Activated T-helper 1 cell treated with anti-CD3 and anti-CD28 coated beads, Interleukin-12 subunit alpha, Interleukin-12 subunit beta, Interleukin-2, Interleukin-4 antibody, amounts not matched to agents 30 ng/mL and 10 ng/mL and 1 ng/mL, durations not matched to agents 14 hours and 24 hours and 36 hours (primary cell): ENCODE measurements at regions not wholly inside any gene's neighbourhood (a gene's known extent, or its start where the extent isn't known, plus 50 kb on each side); places are given as distances from the start of the nearest gene placed in this dataset.
A peak's percentile ranks its signal among the peaks of the same experiment; 100 is the strongest.
"Not testable (repeated sequence)": the region's sequence is repeated elsewhere in the genome, so short reads cannot be mapped to it uniquely, and the experiment has no call there.

ENCODE experiments used
- DNase-seq: peaks from one replicate; pipeline ENCODE4 v3.0.0; 2021; ENCODE audit warnings: low spot score
- H3K27ac Mint-ChIP-seq: one replicate; pipeline ENCODE4 v1.8.0; 2021; ENCODE audit warnings: mild to moderate bottlenecking, mixed read lengths
- H3K27me3 Mint-ChIP-seq: one replicate; pipeline ENCODE4 v1.8.0; 2022; ENCODE audit warnings: mild to moderate bottlenecking, moderate library complexity, mixed read lengths; ENCODE audit not compliant: insufficient read depth
- H3K36me3 Mint-ChIP-seq: one replicate; pipeline ENCODE4 v1.8.0; 2021; ENCODE audit warnings: low read depth, mixed read lengths
- H3K4me1 Mint-ChIP-seq: one replicate; pipeline ENCODE4 v1.8.0; 2021; ENCODE audit warnings: low read depth, mixed read lengths
- H3K4me3 Mint-ChIP-seq: one replicate; pipeline ENCODE4 v1.8.0; 2021; ENCODE audit warnings: mild to moderate bottlenecking, moderate library complexity, mixed read lengths
- H3K9me3 Mint-ChIP-seq: one replicate; pipeline ENCODE4 v1.8.0; 2021; ENCODE audit warnings: mixed read lengths
- intact Hi-C: fragments of 100-400 bp; cut with micrococcal nuclease; formaldehyde crosslinking; loops from one replicate; pipeline ENCODE4 v1.15.1; 2024

- Mint-ChIP-seq H3K27ac (peak overlapping the region; percentile 64), H3K36me3 (peaks cover 35% of the 10 kb centered on the region), H3K9me3 (no peaks in the 10 kb centered on the region), H3K4me1 (peaks cover 74% of the 10 kb centered on the region), H3K4me3 (no peak overlapping the region), H3K27me3 (no peaks in the 10 kb centered on the region)
- intact Hi-C loops: loop anchor here (1.0 kb wide), 1 partner anchor 7 kb away; no protein-coding TSS in a partner anchor
- DNase-seq: no peak
Measured at GRCh38 chr9:94173632-94174031, 85.5 kb upstream of the ZNF169 start.

GRCh38 chr9:94174164-94174563, 84.9 kb upstream of the ZNF169 start:
- Mint-ChIP-seq H3K4me3 (no peak overlapping the region), H3K4me1 (peaks cover 76% of the 10 kb centered on the region), H3K27me3 (no peaks in the 10 kb centered on the region), H3K9me3 (no peaks in the 10 kb centered on the region), H3K27ac (peak overlapping the region; percentile 64), H3K36me3 (peaks cover 36% of the 10 kb centered on the region)
- intact Hi-C loops: loop anchor here (1.0 kb wide), 1 partner anchor 8 kb away; no protein-coding TSS in a partner anchor
- no peak for DNase-seq

- Mint-ChIP-seq H3K9me3 (no peaks in the 10 kb centered on the region), H3K27ac (no peak overlapping the region), H3K36me3 (peaks cover 36% of the 10 kb centered on the region), H3K4me3 (no peak overlapping the region), H3K4me1 (peaks cover 74% of the 10 kb centered on the region), H3K27me3 (no peaks in the 10 kb centered on the region)
- no peak for DNase-seq
- intact Hi-C loops: no loop called here
Measured at GRCh38 chr9:94175669-94176068, 83.4 kb upstream of the ZNF169 start.

GRCh38 chr9:94176608-94177007, 82.5 kb upstream of the ZNF169 start:
- no peaks in the 10 kb centered on the region for H3K27me3 Mint-ChIP-seq
- H3K4me3 Mint-ChIP-seq: no peak overlapping the region
- intact Hi-C loops: no loop called here
- no peak for DNase-seq
- peaks cover 74% of the 10 kb centered on the region for H3K4me1 Mint-ChIP-seq
- H3K9me3 Mint-ChIP-seq: no peaks in the 10 kb centered on the region
- peaks cover 36% of the 10 kb centered on the region for H3K36me3 Mint-ChIP-seq
- H3K27ac Mint-ChIP-seq: no peak overlapping the region

- Mint-ChIP-seq H3K9me3 (no peaks in the 10 kb centered on the region), H3K4me3 (no peak overlapping the region), H3K27ac (peak overlapping the region; percentile 59), H3K27me3 (no peaks in the 10 kb centered on the region), H3K36me3 (peaks cover 33% of the 10 kb centered on the region), H3K4me1 (peaks cover 62% of the 10 kb centered on the region)
- intact Hi-C loops: no loop called here
- DNase-seq: no peak
Measured at GRCh38 chr9:94178927-94179326, 80.2 kb upstream of the ZNF169 start.

GRCh38 chr9:94181408-94182181, 77.5 kb upstream of the ZNF169 start:
- Mint-ChIP-seq H3K9me3 (no peaks in the 10 kb centered on the region), H3K27ac (no peak overlapping the region), H3K36me3 (peaks cover 21% of the 10 kb centered on the region), H3K4me3 (no peak overlapping the region), H3K27me3 (no peaks in the 10 kb centered on the region), H3K4me1 (peaks cover 44% of the 10 kb centered on the region)
- intact Hi-C loops: no loop called here
- DNase-seq: no peak

GRCh38 chr9:94182532-94182931, 76.6 kb upstream of the ZNF169 start:
- H3K4me1 Mint-ChIP-seq: peaks cover 35% of the 10 kb centered on the region
- no peak overlapping the region for H3K27ac Mint-ChIP-seq
- no peaks in the 10 kb centered on the region for H3K9me3 Mint-ChIP-seq
- DNase-seq: no peak
- H3K4me3 Mint-ChIP-seq: no peak overlapping the region
- intact Hi-C loops: no loop called here
- peaks cover 19% of the 10 kb centered on the region for H3K36me3 Mint-ChIP-seq
- no peaks in the 10 kb centered on the region for H3K27me3 Mint-ChIP-seq

- DNase-seq: no peak
- peaks cover 3% of the 10 kb centered on the region for H3K9me3 Mint-ChIP-seq
- intact Hi-C loops: no loop called here
- H3K27ac Mint-ChIP-seq: no peak overlapping the region
- peaks cover 36% of the 10 kb centered on the region for H3K4me1 Mint-ChIP-seq
- H3K4me3 Mint-ChIP-seq: no peak overlapping the region
- no peaks in the 10 kb centered on the region for H3K27me3 Mint-ChIP-seq
- H3K36me3 Mint-ChIP-seq: peaks cover 26% of the 10 kb centered on the region
Measured at GRCh38 chr9:94183240-94183999, 75.7 kb upstream of the ZNF169 start.

GRCh38 chr9:94188246-94188645, 70.9 kb upstream of the ZNF169 start:
- H3K36me3 Mint-ChIP-seq: peaks cover 30% of the 10 kb centered on the region
- no peak for DNase-seq
- no peaks in the 10 kb centered on the region for H3K27me3 Mint-ChIP-seq
- H3K9me3 Mint-ChIP-seq: peaks cover 30% of the 10 kb centered on the region
- H3K4me1 Mint-ChIP-seq: peaks cover 9% of the 10 kb centered on the region
- no peak overlapping the region for H3K27ac Mint-ChIP-seq
- no peak overlapping the region for H3K4me3 Mint-ChIP-seq
- intact Hi-C loops: no loop called here

GRCh38 chr9:94191706-94192105, 67.4 kb upstream of the ZNF169 start:
- DNase-seq, H3K27me3 Mint-ChIP-seq, H3K4me1 Mint-ChIP-seq, intact Hi-C loops, H3K4me3 Mint-ChIP-seq, H3K27ac Mint-ChIP-seq: not testable (repeated sequence)
- peaks cover 58% of the 10 kb centered on the region for H3K9me3 Mint-ChIP-seq
- peaks cover 31% of the 10 kb centered on the region for H3K36me3 Mint-ChIP-seq

GRCh38 chr9:94198414-94198813, 60.7 kb upstream of the ZNF169 start:
- H3K4me3 Mint-ChIP-seq: no peak overlapping the region
- DNase-seq: no peak
- intact Hi-C loops: no loop called here
- no peak overlapping the region for H3K27ac Mint-ChIP-seq
- H3K36me3 Mint-ChIP-seq: peaks cover 8% of the 10 kb centered on the region
- H3K27me3 Mint-ChIP-seq: no peaks in the 10 kb centered on the region
- H3K4me1 Mint-ChIP-seq: no peaks in the 10 kb centered on the region
- peaks cover 27% of the 10 kb centered on the region for H3K9me3 Mint-ChIP-seq

GRCh38 chr9:94199776-94200175, 59.3 kb upstream of the ZNF169 start:
- DNase-seq: no peak
- Mint-ChIP-seq H3K27ac (no peak overlapping the region), H3K9me3 (peaks cover 25% of the 10 kb centered on the region), H3K4me3 (no peak overlapping the region), H3K4me1 (no peaks in the 10 kb centered on the region), H3K27me3 (peaks cover under 1% of the 10 kb centered on the region), H3K36me3 (peaks cover 3% of the 10 kb centered on the region)
- intact Hi-C loops: no loop called here

GRCh38 chr9:94204174-94204573, 54.9 kb upstream of the ZNF169 start:
- intact Hi-C loops: no loop called here

More at GRCh38 chr9:94204174-94204573, 54.9 kb upstream of the ZNF169 start:
- DNase-seq: no peak
- H3K27me3 Mint-ChIP-seq: peaks cover 6% of the 10 kb centered on the region
- peaks cover 12% of the 10 kb centered on the region for H3K9me3 Mint-ChIP-seq
- H3K4me1 Mint-ChIP-seq: no peaks in the 10 kb centered on the region
- no peaks in the 10 kb centered on the region for H3K36me3 Mint-ChIP-seq
- H3K27ac Mint-ChIP-seq: no peak overlapping the region
- H3K4me3 Mint-ChIP-seq: no peak overlapping the region
